ENCODE measurements at regions not wholly inside any gene's neighbourhood (a gene's known extent, or its start where the extent isn't known, plus 50 kb on each side); places are given as distances from the start of the nearest gene placed in this dataset.
"Not testable (repeated sequence)": the region's sequence is repeated elsewhere in the genome, so short reads cannot be mapped to it uniquely, and the experiment has no call there.

DNA sequence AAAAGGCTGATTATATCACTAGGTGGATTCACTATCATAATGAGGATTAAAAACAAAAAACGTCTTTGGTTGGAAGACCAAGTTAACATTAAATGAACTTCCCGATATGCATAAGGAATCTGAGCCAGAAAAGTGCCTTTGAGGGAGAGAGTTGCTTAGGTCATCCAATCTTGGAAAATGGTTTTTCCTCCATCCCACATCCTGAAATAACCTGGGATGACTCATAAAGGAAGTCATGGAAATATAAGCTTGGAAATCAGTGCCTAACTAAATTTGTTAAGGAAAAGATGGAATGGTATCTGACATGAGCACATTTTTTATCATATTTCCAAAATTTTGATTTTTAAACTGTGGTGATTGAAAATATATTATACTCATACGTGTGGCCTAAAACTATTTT is 66.0 kb downstream of the KBTBD8 start:
- no peak for DNase-seq

DNA sequence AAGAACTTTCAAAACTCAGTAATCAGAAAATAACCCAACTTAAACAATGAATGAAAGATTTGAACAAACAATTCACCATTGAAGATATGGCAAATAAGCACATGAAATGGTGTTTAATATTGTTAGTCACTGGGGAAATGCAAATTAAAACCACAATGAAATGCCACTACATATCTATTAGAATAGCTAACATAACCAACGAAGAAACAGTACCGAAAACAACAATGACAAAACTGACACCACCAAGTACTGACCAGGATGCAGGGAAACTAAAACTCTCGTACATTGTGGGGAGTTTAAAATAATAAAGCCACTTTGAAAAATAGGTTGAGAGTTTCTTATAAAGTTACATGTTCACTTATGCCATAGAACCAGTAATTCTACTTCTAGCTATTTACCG is 69.1 kb downstream of the KBTBD8 start:
- DNase-seq: no peak

DNA sequence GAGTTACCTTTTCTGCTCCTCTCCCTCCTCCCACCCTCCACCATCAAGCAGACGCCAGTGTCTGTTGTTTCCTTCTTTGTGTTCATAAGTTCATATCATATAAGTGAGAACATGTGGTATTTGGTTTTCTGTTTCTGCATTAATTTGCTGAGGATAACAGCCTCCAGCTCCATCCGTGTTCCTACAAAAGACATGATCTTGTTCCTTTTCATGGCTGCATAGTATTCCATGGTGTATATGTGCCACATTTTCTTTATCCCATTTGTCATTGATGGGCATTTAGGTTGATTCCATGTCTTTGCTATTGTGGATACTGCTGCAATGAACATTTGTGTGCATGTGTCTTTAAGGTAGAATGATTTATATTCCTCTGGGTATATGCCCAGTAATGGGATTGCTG is 74.5 kb downstream of the KBTBD8 start:
- not testable (repeated sequence) for DNase-seq

DNA sequence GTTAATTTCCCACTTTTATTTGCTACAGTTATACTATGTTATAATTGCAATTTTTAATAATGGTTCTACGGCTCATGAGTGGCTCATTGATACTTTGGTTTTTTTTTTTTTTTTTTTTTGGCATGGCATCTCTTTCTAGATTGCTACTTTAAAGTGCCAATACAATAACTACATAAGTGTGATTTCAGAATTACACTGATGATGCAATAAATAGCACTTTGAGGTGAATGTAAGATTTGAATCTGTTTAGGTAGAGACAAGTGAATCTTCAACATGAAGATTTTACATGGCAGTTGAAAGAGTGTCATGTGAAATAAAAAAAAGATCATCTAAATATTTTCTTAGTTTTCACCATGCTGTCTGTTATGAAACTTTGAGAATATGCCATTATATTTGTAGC is 75.7 kb downstream of the KBTBD8 start:
- DNase-seq: no peak

DNA sequence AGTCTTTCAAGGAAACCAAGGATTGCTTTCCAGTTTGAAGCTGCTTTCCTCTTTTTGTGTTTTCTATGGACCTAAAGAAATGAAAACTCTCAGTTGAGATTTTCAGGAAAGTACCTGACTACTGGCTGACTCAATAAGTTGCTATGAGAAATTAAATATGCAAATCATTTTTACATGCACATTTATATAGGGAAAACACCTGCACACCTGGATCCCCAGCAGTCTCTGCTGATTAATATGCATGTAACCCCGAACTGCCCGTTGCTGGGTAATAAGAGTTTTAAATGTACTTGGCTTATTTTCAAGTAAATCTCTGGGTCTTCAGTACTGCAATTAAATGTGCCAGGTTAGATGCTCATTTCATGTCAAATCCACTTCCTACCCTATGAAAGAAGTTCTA is 77.2 kb downstream of the KBTBD8 start:
- DNase-seq: no peak

DNA sequence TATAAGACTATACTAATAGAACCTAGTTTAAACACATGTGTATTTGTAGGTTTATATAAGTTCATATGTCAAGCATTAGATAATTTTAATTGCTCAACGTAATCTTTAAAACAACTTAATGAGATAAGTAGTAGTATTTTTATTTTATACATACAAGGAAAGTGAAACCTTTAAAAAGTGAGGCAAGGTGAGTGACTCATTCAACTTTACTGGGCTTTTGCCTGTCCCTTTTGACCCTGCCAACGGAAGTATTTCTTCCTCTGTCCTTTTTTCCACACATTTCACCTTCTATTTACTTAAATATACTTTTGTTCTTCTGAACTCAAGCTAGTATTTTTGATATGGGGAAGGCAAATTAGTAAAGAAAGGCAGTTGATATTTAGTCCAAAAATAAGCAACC is 78.5 kb downstream of the KBTBD8 start:
- no peak for DNase-seq

DNA sequence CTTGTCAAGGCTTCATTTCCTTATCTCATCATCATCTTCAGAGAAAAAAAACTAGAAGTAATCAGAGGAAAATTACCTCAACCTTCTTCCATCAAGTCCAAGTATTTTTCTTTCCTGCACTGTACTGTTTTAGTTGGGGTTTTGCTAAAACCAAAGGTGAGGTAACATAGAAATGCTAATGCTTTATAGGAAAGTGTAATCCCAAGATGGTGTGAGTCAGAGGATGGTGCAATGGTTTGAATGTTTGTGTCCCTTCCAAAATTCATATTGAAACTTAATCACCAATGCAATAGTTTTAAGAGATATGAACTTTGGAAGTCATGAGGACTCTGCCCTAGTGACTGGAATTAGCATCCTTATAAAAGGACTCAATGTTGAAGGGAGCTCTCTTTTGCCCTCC is 79.5 kb downstream of the KBTBD8 start:
- DNase-seq: no peak

DNA sequence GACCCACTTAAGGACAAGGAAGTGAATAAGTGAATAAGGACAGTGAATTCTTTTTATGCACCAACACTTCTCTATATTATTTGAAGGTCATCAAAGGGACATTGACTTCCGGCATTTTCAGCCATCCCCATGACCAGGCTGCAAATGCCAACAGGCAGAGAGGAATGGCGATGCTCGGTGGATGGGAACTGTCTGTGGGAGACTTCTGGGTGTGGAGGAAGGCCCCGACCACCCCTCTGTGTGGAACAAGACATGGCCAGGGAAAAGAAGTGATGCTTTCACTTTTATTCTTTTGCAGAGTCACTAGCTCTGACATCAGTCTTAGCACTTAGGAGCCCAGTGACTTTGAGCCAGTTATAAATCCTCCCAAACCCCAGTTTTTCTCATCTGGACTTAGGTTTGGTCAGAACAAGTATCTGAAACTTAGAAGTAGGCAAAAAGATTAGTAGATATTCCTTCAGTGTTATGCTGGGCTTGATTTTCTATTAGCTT is 84.5 kb downstream of the KBTBD8 start:
- DNase-seq: no peak

DNA sequence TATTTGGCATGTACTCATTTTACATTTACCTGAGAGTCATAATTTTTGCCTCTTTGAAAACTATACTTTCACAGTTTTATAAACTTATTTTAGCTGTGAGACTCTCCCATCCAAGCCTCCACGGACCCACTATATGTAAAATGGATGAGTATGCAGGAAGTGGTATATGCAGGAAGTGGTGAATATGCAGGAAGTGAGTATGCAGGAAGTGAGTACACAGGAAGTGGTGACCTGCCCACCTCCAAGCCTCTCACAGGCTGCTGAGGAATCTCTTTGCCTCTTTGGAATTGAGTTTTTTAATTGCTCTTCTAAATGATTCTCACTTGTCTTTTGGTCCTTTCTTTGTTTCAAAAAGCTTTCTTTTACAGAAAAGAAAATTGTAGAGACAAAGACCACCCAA is 85.2 kb downstream of the KBTBD8 start:
- DNase-seq: no peak

DNA sequence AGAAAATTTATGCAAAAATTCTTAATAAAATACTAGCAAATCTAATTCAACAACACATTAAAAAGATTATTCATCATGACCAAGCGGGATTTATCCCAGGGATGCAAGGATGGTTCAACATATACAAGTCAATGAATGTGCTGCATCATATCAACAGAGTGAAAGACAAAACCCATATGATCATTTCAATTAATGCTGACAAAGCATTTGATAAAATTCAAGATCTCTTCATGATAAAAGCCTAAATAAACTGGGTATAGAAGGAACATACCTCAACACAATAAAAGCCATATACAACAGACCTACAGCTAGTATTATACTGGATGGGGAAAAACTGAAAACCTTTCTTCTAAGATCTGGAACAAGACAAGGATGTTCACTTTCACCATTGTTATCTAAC is 89.7 kb downstream of the KBTBD8 start:
- DNase-seq: no peak

DNA sequence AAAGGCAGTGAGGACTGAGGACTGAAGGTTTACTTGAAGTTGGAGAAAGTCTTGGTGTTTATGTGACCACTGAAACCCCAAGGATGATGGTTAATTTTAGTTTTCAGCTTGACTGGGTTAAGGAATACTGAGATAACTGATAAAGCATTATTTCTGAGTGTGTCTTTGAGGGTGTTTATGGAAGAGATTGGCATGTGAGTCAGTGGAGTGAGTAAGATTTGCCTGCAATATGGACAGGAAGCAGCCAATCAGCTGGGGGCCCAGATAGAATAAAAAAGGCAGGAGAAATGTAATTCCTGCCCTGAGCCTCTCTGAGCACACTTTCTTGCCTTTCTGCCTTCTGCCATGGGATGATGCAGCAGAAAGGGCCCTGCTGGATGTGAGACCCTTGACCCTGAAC is 92.4 kb downstream of the KBTBD8 start:
- DNase-seq: no peak

DNA sequence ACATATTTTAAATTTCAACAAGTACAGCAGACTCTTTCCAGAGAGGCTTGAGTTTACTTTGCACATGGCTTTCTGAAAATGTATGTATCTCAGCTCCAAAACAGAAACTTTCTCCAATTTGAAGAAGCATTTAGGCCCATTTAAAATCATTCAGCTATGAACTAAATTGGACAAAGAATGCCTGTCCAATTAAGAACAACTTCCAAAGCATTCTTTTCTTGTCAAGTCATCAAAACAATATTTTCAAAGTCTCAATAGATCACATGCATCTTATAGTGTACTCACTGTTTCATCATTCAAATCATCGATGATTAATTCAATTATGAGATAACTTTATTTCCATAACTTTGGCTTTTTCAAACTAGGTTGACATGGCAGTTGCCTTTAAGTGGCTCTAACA is 95.2 kb downstream of the KBTBD8 start:
- DNase-seq: no peak

DNA sequence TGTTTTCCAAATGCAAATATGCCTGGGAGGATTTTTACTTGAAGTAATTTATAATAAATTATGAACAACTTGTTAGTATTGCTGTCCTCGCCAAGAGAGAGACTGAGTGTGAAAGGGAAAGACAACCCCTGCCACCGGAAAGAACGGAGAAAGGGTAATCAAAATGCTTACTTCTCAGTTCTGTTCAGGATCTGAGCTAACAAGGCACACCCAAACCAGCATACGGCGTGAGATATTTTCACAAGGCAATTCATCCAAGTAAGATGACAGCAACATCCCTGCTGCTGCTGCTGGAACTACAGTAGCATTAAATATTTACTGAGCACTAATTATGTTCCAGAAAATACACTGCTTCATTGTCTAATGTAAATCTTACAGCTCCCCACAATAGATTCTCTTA is 96.1 kb downstream of the KBTBD8 start:
- no peak for DNase-seq

DNA sequence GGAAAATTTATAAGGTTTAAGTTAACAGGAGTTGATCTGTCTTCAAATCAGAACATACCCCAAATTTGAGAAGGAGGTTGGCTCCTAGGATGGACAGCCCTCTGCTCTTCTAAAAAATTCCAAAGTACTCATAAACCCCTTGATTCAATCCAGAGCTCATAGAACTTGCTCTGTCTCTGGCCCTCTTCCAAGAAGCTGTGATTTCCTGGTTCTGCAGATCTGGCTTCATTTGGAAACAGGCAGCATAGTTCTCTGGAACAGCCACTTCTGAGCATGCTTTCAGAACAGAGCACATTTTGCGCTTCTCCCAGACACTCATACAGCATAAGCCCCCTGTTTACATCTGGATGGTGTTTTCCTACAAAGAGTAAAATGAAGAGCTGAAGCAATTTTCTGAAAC is 96.7 kb downstream of the KBTBD8 start:
- no peak for DNase-seq

DNA sequence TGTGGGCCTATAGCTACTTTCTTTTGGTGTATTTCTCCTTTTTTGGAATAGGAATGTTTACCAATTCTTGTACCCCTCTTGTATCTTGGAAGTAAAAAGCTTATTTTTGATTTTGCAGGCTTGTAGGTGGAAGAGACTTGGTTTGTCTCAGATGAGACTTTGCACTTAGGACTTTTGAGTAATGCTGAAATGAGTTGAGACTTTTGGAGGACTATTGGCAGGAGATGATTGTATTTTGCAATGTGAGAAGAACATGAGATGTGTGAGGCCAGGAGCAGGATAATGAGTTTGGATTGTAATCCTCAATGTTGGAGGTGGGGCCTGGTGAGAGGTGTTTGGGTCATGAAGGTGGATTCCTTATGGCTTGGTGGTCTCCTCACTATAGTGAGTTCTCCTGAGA is 106.3 kb downstream of the KBTBD8 start:
- DNase-seq: no peak

DNA sequence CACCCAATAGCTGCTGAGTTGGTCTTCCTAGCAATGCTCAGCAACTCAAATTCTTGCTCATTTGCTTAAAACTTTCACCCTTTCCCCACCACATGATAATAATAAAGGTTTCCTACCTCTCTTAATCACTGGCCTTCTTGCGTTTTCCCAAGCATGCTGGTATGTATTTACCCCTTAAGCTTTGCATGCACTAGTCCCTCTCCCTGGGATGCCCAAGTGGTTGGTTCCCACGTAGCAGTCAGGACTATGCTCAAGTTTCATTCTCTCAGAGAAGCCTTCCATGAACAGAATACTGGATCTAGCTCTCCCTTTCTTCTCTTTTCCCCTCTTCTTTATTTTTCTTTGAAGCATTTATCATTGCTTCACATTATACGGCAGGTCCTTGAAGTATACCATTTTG is 108.8 kb downstream of the KBTBD8 start:
- DNase-seq: no peak

DNA sequence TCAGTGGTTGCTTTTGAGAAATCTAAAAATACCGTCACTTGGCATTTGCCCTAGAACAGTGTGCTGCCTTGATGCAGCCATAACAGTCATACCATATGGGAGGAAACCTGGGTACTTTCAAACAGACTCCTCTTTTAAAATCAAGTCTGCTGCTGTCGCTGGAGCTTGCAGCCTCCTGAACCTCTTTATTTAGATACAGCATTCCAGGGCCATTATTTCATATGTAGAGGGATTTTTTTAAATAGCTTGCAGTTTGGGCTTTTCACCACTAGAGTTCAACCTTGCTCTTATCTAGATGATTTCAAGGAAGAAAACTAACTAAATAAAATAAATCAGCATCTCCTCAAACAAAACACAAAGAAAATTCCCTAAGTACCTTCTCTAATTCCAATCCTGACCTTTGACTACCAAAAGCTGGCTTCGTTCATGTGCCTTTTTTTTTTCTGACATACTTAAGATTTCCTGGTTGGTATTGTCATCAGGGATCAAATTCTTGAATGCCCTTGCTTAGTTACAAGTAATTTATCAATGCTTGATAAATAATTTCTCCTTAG is 111.6 kb downstream of the KBTBD8 start:
- DNase-seq: no peak

DNA sequence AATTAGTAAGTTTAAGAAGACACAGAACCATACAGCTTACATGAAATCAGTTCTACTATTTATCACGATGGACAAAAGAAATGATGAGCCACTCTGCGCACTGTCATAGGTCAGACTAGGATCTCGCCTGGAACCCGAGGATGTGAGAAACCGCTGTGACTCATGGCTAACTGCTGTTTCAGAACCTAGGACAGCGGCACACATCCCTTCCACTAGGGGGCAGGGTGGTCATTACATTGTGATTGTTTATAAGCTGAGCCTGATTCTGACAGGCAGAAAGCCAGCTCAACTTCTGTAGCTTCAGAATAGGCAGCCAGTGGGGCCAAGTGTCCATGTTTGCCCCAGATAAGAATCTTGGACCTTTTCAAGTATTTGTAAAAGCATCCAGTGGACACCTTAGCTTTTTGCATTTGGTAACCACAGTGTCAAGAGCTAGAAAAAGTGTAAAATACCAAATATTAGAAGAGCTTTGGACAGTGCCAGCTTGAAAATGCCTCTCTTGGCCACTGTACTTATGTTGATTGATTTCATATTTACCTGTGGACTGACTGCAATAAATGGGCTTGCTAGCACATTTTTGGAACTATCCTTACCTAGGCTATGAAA is 115.8 kb downstream of the KBTBD8 start:
- DNase-seq: peak; percentile 33

DNA sequence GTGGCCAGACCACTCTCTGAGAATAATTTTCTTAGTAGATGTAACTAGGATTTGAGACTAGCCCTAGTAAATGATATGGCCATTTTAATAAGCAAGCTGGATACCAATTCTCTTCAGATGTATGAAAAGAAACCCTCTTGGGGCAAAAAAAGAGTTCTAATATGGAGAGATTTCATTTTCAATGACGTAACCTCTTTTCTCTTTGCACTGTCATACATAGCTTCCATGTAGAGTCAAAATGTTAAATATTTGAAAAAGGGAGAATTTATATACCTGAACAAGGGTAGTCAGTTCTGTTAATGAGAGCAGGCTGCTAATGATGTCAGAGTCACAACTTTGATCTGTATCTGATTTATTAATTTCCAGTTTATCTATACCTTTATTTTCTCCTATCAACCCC is 120.0 kb downstream of the KBTBD8 start:
- DNase-seq: no peak

DNA sequence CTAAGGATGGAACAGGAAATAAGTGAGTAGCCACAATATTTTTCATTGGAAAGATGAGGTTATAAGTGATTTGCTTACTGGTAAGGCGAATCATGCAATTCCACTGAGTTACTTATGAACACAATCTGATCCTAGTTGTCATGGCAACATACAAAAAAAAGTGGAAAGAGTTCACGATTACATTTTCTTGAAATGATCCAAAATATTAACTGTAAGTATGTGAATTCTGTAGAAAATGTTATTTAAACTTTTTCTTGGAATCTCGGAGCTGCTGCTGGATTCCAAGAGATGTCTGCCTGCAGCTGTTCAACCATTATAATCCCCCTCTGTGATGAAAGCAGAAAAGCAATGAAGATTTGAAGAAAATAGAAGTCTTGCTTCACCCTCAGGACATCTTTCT is 120.5 kb downstream of the KBTBD8 start:
- DNase-seq: no peak

DNA sequence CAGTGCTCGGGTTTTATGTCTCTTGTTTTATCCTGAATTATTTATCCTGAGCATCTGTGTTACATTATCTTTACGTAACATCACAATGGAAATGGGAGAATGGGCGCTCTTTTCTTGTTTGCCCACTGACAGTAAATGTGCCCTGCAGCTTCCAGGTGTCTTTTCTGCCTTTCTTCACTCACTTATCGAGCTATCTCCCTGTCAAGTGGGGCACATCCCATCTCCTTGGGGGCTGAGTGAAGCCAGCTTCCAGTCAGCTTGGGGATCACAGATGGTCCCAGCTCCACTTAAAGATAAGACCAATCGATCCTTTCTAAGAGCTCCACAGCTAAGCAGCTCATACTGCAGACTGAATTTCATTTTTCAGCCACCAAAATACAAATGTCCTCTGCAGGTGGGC is 125.8 kb downstream of the KBTBD8 start:
- DNase-seq: no peak

DNA sequence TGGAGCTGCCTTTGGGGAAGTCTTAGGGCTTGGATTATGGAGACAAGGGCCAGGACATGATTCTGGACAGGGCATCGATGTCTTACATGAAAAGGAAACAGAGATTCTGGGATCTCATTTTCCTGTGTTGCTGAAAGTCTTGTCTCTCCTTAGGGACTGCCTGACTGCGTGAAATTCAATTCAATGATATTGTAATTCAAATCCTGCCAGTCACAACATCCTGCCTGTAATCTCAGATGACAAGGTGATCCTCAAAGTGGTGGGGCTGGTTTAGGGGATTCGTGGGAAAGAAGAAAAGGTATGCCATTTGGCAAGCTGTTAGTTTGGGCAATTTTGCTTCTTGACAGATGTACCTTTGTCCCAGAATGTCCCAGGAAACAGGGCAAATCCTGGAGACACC is 129.1 kb downstream of the KBTBD8 start:
- DNase-seq: no peak

DNA sequence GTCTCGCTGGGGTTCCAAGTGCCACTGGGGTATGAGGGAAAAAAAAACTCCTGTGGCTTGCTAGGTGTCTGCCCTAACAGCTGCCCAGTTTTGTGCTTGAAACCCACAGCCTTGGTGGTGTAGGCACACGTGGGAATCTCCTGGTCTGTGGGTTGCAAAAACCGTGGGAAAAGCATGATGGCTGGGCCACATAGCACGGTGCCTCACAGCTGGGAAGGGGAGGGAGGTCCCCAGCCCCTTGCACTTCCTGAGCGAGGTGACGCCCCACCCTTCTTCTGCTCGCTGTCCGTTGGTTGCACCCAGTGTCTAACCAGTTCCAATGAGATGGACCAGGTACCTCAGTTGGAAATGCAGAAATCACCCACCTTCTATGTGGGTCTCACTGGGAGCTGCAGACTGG is 144.3 kb downstream of the KBTBD8 start:
- DNase-seq: no peak

DNA sequence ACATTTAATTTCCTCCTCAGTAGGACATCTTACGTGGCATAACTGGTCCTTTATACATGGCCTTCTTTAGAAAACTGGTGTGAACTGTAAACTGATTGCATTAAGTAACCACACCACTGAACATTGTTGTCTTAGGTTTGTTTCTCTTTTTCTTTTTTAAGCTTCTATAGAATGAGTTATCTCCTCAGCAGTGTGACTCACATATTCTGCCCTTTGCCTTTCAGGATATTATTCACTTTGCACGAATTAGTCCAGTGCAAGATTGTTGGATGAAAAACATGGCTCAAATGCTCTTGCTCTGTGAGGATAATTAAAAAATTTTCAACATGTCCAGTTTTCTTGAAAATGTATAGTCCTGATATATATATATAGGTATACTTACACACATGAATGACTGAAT is 147.6 kb downstream of the KBTBD8 start:
- DNase-seq: no peak

DNA sequence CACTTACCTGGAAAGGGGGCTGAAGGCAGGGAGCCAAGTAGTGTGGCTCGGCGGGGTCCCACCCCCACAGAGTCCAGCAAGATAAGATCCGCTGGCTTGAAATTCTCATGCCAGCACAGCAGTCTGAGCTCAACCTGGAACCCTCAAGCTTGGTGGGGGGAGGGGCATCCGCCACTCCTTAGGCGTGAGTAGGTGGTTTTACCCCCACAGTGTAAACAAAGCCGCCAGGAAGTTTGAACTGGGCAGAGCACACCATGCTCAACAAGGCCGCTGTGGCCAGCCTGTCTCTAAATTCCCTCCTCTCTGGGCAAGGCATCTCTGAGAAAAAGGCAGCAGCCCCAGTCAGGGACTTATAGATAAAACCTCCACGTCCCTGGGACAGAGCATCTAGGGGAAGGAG is 156.3 kb downstream of the KBTBD8 start:
- DNase-seq: no peak

Data from GOT3 (cell line).